ENCODE measurements at regions not wholly inside any gene's neighbourhood (a gene's known extent, or its start where the extent isn't known, plus 50 kb on each side); places are given as distances from the start of the nearest gene placed in this dataset.

DNA sequence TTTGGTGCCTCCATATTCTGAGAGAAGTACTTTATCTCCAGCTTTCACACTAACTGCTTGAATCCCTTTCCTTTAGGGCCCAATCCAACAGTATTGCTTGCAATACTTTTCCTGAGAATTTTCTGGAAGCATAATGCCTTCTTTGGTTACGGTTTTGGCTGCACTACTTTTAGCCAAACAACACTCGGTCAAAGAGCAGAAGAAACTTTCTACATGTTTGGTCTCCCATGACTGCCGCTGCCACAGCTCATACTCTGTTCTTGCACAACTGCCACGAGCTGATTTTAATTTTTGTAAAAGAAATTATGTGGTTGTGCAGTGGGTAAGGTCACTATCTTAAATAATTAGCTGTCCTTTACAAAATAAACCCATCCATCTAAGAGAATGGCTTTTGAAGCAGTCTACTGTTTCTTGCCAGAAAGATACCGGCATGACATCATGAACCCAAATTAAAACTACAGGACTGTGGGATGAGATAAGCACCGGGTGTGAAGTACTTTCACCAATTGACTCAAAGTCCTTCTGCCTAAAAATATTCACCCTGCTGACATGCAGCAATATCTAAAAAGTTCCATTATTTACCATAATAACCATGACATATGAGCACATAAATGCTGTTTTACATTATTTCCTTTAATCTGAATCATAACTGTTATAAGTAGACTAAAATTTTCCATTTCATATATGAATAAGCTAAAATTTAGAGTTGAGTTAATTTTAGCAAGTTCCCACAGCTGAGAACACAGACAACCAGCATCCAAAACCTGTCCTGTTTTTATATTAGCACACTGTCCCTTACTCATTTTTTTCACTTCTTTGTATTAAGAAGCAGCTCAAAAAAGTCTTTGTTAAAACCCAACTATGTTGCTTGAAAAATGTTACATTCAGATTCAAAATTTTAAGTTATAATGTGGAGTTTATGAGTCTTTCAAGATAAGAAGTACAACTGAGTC, 1154.3 kb downstream of the EPHA3 start:
- Histone ChIP-seq H3K9me3 (no peaks in the 10 kb centered on the region), H3K4me1 (no peaks in the 10 kb centered on the region)

More for the DNA sequence above, 1154.3 kb downstream of the EPHA3 start:
- Histone ChIP-seq H3K27me3 (no peaks in the 10 kb centered on the region), H3K27ac (no peak overlapping the region), H3K4me3 (no peak overlapping the region), H3K36me3 (no peaks in the 10 kb centered on the region)
- no peak for DNase-seq
- no peak for TF ChIP-seq POLR2A (IDR thresholded peaks at IDR 0.05)
- TF ChIP-seq, protein P1, sequence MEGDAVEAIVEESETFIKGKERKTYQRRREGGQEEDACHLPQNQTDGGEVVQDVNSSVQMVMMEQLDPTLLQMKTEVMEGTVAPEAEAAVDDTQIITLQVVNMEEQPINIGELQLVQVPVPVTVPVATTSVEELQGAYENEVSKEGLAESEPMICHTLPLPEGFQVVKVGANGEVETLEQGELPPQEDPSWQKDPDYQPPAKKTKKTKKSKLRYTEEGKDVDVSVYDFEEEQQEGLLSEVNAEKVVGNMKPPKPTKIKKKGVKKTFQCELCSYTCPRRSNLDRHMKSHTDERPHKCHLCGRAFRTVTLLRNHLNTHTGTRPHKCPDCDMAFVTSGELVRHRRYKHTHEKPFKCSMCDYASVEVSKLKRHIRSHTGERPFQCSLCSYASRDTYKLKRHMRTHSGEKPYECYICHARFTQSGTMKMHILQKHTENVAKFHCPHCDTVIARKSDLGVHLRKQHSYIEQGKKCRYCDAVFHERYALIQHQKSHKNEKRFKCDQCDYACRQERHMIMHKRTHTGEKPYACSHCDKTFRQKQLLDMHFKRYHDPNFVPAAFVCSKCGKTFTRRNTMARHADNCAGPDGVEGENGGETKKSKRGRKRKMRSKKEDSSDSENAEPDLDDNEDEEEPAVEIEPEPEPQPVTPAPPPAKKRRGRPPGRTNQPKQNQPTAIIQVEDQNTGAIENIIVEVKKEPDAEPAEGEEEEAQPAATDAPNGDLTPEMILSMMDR (IDR thresholded peaks at IDR 0.05), result no peak

Small RNAs in the stretch of these regions (small RNA-seq; reads per million reads assigned to genes)
- gene HSPE1P19, result 0 reads per million in 2 donors
- 0 reads per million in 2 donors for gene RF00012
- 0 reads per million in 2 donors for gene RNU6-712P

Measured in Peyer's patch (tissue), 4 donors.